Thyroid gland (tissue), 4 donors: ENCODE measurements at regions not wholly inside any gene's neighbourhood (a gene's known extent, or its start where the extent isn't known, plus 50 kb on each side); places are given as distances from the start of the nearest gene placed in this dataset.

Experiments
- DNase-seq, 2 donors: peaks; one replicate each; pipeline ENCODE4 v3.0.0-alpha.2; 2019
- H3K27ac ChIP-seq, 3 donors: fragments of 200-600 bp; sonication (generic); 1 replicate in 2 of 3; 2 replicates in 1 of 3; pipeline ENCODE4 v1.5.1; 2016 to 2019; ENCODE audit warnings: mild to moderate bottlenecking in 1 of 3, moderate library complexity in 1 of 3
- H3K27me3 ChIP-seq: fragments of 200-600 bp; sonication (generic); one replicate; pipeline ENCODE4 v1.5.1; 2019
- H3K36me3 ChIP-seq, 2 donors: fragments of 200-600 bp; sonication (generic); one replicate each; pipeline ENCODE4 v1.5.1; 2016 to 2019
- H3K4me1 ChIP-seq, 2 donors: fragments of 200-600 bp; sonication (generic); one replicate each; pipeline ENCODE4 v1.5.1; 2017 to 2019
- H3K4me3 ChIP-seq, 3 donors: fragments of 200-600 bp; sonication (generic); replicated peaks in 1 of 3; 1 replicate in 2 of 3; 2 replicates in 1 of 3; pipeline ENCODE4 v1.5.1; 2016; ENCODE audit warnings: mild to moderate bottlenecking in 1 of 3
- H3K9me3 ChIP-seq: fragments of 200-600 bp; sonication (generic); one replicate; pipeline ENCODE4 v1.5.1; 2017
- CTCF ChIP-seq, 6 experiments: fragments of 200-600 bp in 3 of 6; fragments of 450-650 bp in 3 of 6; sonication (generic) in 3 of 6; IDR thresholded peaks; one replicate each; pipeline ENCODE4 v1.5.1; 2016 to 2019; ENCODE audit warnings: antibody characterized with exemption in 6 of 6, mild to moderate bottlenecking in 2 of 6, inconsistent platforms in 1 of 6, moderate library complexity in 1 of 6
- POLR2A ChIP-seq, 2 donors: fragments of 450-650 bp; IDR thresholded peaks; one replicate each; pipeline ENCODE4 v1.6.1; 2017; ENCODE audit warnings: antibody characterized with exemption in 2 of 2, mild to moderate bottlenecking in 2 of 2, moderate library complexity in 1 of 2
- WGBS, 2 donors: methylation state at CpG; one replicate each; pipeline ENCODE4 v1.1.5; 2017; 5-methylcytosine and 5-hydroxymethylcytosine counted together
- intact Hi-C: fragments of 100-400 bp; cut with DNase I; formaldehyde crosslinking; loops from one replicate; pipeline ENCODE4 v1.15.1; 2023

- WGBS, 2 donors, result 90 to 95% methylated on average over 4 of the region's 4 CpGs
Measured at GRCh38 chr14:34198096-34198495, 247.2 kb upstream of the EGLN3 start.

GRCh38 chr14:34195964-34196363 lies 245.1 kb upstream of the EGLN3 start:
- Histone ChIP-seq H3K9me3 (no peaks in the 10 kb centered on the region), H3K4me3 (no peak overlapping the region), H3K36me3 (no peaks in the 10 kb centered on the region), H3K27ac (no peak overlapping the region), H3K27me3 (no peaks in the 10 kb centered on the region), H3K4me1 (no peaks in the 10 kb centered on the region)
- DNase-seq, result no peak
- TF ChIP-seq CTCF (IDR thresholded peaks at IDR 0.05), result no peak
- no peak for TF ChIP-seq POLR2A (IDR thresholded peaks at IDR 0.05)
- intact Hi-C loops, result no loop called here

More at GRCh38 chr14:34198096-34198495, 247.2 kb upstream of the EGLN3 start:
- no peaks in the 10 kb centered on the region for H3K36me3 ChIP-seq
- H3K4me1 ChIP-seq, result no peaks in the 10 kb centered on the region
- H3K27me3 ChIP-seq, result no peaks in the 10 kb centered on the region
- intact Hi-C loops, result no loop called here
- H3K9me3 ChIP-seq, result no peaks in the 10 kb centered on the region
- TF ChIP-seq POLR2A (IDR thresholded peaks at IDR 0.05) (no peak), CTCF (IDR thresholded peaks at IDR 0.05) (no peak)
- DNase-seq, result no peak
- no peak overlapping the region for H3K4me3 ChIP-seq
- H3K27ac ChIP-seq, result no peak overlapping the region

- intact Hi-C loops, result no loop called here
- no peak for TF ChIP-seq POLR2A (IDR thresholded peaks at IDR 0.05)
- TF ChIP-seq CTCF (IDR thresholded peaks at IDR 0.05), result no peak
Measured at GRCh38 chr14:34190717-34191116, 239.8 kb upstream of the EGLN3 start.

GRCh38 chr14:34189866-34190265 lies 239.0 kb upstream of the EGLN3 start:
- no peaks in the 10 kb centered on the region for H3K9me3 ChIP-seq
- no peak overlapping the region for H3K4me3 ChIP-seq
- no peak for DNase-seq
- no peaks in the 10 kb centered on the region for H3K27me3 ChIP-seq
- no peaks in the 10 kb centered on the region for H3K36me3 ChIP-seq
- H3K4me1 ChIP-seq, result no peaks in the 10 kb centered on the region
- 96 to 98% methylated on average over 3 of the region's 3 CpGs for WGBS, 2 donors
- H3K27ac ChIP-seq, result no peak overlapping the region
- TF ChIP-seq CTCF (IDR thresholded peaks at IDR 0.05), result no peak
- TF ChIP-seq POLR2A (IDR thresholded peaks at IDR 0.05), result no peak
- intact Hi-C loops, result no loop called here

More at GRCh38 chr14:34190717-34191116, 239.8 kb upstream of the EGLN3 start:
- H3K4me1 ChIP-seq, result no peaks in the 10 kb centered on the region
- WGBS, 2 donors, result 75 to 79% methylated on average over 4 of the region's 4 CpGs
- no peaks in the 10 kb centered on the region for H3K36me3 ChIP-seq
- H3K27ac ChIP-seq, result no peak overlapping the region
- no peak for DNase-seq
- no peaks in the 10 kb centered on the region for H3K27me3 ChIP-seq
- no peak overlapping the region for H3K4me3 ChIP-seq
- no peaks in the 10 kb centered on the region for H3K9me3 ChIP-seq

- no peaks in the 10 kb centered on the region for H3K27me3 ChIP-seq
- H3K27ac ChIP-seq, result no peak overlapping the region
- WGBS, 2 donors, result 96 to 100% methylated on average over 3 of the region's 3 CpGs
- no peak overlapping the region for H3K4me3 ChIP-seq
- H3K4me1 ChIP-seq, result no peaks in the 10 kb centered on the region
- H3K9me3 ChIP-seq, result no peaks in the 10 kb centered on the region
- intact Hi-C loops, result no loop called here
- DNase-seq, result no peak
- no peak for TF ChIP-seq POLR2A (IDR thresholded peaks at IDR 0.05)
- no peaks in the 10 kb centered on the region for H3K36me3 ChIP-seq
Measured at GRCh38 chr14:34187519-34188044, 236.7 kb upstream of the EGLN3 start.

GRCh38 chr14:34187061-34187460 lies 236.2 kb upstream of the EGLN3 start:
- H3K27me3 ChIP-seq, result no peaks in the 10 kb centered on the region
- intact Hi-C loops, result no loop called here
- H3K9me3 ChIP-seq, result no peaks in the 10 kb centered on the region
- H3K36me3 ChIP-seq, result no peaks in the 10 kb centered on the region
- no peak overlapping the region for H3K27ac ChIP-seq
- H3K4me1 ChIP-seq, result no peaks in the 10 kb centered on the region
- DNase-seq, result no peak
- no peak for TF ChIP-seq CTCF (IDR thresholded peaks at IDR 0.05)
- no peak for TF ChIP-seq POLR2A (IDR thresholded peaks at IDR 0.05)
- no peak overlapping the region for H3K4me3 ChIP-seq
- WGBS, 2 donors, result 67 to 70% methylated on average over 3 of the region's 3 CpGs
